Left lobe of liver (tissue), 2 donors: ENCODE measurements at regions not wholly inside any gene's neighbourhood (a gene's known extent, or its start where the extent isn't known, plus 50 kb on each side); places are given as distances from the start of the nearest gene placed in this dataset.

ENCODE experiments used
- ATAC-seq: fragments of 200-7000 bp; cut with Tn5 transposase; one replicate; pipeline ENCODE4 v1.9.1; 2020; ENCODE audit warnings: mild to moderate bottlenecking, moderate library complexity
- DNase-seq: peaks from one replicate; pipeline ENCODE4 v3.0.0-alpha.2; 2020; ENCODE audit warnings: low spot score
- donor health status: DM: no; HTN: no; CAD: no; lungs with moderate emphysema.
- donor health status: DM: no; HTN: yes; CAD: no.

- DNase-seq (no peak), ATAC-seq (no peak)
Measured at GRCh38 chr13:105232006-105232405, 1303.5 kb downstream of the EFNB2 start.

DNA sequence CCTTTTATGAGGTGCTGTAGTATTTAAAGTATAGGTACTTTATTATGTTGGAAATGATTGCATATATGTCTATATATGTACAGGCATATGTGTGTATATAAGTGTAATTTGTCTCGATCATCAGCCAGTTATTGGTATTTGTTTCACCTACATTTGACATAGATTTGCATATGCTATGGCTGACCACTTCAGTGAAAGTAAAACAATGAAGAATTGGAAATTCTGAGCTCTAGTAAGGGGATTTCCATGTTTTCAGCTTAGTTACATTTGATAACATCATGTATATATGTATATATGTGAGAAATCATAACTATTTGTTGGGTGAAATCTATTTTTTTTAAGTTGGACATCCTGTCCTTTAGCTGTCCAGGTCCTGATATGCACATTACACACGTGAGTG lies 1303.9 kb downstream of the EFNB2 start:
- ATAC-seq (no peak), DNase-seq (no peak)

DNA sequence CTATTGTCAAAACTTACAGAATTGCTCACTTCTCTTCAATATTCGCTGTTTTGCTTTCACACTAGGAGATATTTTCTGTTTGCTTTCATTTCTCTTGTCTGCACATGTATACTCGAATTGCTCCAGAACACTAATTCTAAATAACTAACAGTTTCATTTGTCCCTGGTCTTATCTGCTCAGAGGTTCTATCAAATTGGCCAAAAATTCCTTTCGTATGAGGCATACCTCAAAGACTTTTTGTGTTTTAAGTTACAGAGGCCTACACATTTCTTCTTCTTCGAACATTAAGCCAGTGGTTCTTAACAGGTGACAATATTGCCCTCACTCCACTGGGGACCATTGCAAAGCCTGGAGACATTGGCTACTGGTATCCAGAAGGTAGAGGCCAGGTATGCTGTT lies 1314.6 kb downstream of the EFNB2 start:
- DNase-seq = no peak

DNA sequence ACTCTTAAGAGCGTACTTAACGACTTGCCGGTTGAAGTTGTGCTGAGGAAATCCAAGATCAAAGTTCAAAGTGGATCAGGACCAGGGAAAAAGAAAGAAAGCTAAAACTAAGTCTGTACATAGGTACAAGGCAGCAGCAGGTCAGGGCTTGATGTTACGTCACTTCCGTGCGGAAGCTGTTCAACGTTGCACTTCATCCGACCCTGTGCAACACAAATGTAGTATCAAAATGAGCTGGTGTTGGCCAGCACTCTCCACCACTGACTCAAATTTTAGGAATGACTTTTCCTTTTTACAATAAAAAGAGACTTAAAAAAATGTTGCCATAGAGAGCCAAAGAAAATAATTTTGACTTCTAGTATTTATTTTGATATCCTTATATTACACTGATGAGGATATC lies 1315.4 kb downstream of the EFNB2 start:
- ATAC-seq (no peak), DNase-seq (no peak)

More for the DNA sequence above, 1314.6 kb downstream of the EFNB2 start:
- no peak for ATAC-seq

- DNase-seq (no peak), ATAC-seq (no peak)
Measured at GRCh38 chr13:105219651-105220050, 1315.8 kb downstream of the EFNB2 start.

GRCh38 chr13:105213512-105213911 lies 1322.0 kb downstream of the EFNB2 start:
- ATAC-seq (no peak), DNase-seq (no peak)

GRCh38 chr13:105207572-105208293 lies 1327.7 kb downstream of the EFNB2 start:
- DNase-seq (no peak), ATAC-seq (no peak)

DNA sequence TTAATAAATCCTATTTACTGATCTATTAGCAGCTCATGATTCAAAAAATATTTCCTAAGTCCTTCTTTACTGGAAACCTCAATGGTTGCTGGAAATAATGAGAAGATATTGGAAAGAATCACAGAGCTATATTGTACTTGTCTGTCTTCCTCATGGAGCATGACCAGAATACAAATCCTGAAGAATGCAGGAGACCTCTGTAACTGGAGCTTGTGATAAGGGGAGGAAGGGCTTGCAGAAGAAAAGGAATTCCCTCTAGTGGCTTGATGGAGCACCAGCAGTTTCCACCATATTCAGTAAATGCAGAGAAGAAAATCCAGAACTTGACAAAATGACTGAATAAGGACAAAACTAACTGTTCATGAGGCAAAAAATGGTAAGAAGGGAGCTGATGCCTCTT lies 1333.1 kb downstream of the EFNB2 start:
- DNase-seq = no peak
- ATAC-seq = peak; percentile 80

DNA sequence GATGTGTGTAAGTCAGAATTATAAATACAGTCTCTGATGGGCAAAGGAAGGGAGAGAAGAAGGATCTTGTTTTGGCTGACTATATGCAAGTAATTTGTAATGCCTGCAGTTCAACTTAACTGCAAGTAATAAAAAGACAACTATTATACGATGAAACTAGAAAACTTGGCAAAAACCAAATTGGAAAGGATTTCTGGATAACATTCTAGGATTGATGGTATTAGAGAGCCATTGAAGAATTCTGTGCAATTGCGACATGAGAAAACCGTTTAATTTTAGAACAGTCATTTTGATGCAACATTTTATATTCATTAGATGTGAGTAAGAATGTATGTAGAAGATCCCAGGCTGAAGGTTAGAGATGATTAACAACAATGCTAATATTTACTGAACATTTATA lies 1334.1 kb downstream of the EFNB2 start:
- DNase-seq (no peak), ATAC-seq (no peak)

- ATAC-seq (no peak), DNase-seq (no peak)
Measured at GRCh38 chr13:105200181-105200580, 1335.3 kb downstream of the EFNB2 start.

GRCh38 chr13:105196052-105196451 lies 1339.4 kb downstream of the EFNB2 start:
- no peak for ATAC-seq
- DNase-seq = no peak

GRCh38 chr13:105193026-105193425 lies 1342.4 kb downstream of the EFNB2 start:
- DNase-seq (no peak), ATAC-seq (no peak)

- DNase-seq (no peak), ATAC-seq (no peak)
Measured at GRCh38 chr13:105184201-105184600, 1351.3 kb downstream of the EFNB2 start.

GRCh38 chr13:105177265-105177900 lies 1358.1 kb downstream of the EFNB2 start:
- DNase-seq (no peak), ATAC-seq (peak; percentile 23)

GRCh38 chr13:105170438-105170837 lies 1365.0 kb downstream of the EFNB2 start:
- no peak for ATAC-seq
- no peak for DNase-seq

DNA sequence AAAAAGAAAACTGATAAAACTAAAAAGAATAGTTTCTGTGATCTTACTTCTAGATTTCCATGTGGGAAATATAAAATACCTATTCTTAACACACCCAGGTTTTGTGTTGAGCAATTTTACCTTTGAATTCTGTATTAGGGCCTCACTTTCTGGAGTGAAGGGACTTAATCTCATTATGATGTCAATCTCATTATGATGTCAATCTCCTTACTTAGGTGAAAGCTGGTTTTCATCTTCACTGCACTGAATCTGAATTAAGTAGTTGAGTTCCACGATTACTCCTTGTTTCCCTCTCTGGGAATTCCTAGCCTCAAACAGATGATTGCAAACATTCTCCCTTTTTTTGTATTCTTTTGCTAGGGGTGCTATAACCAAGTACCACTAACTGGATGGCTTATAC lies 1367.2 kb downstream of the EFNB2 start:
- DNase-seq (no peak), ATAC-seq (no peak)

DNA sequence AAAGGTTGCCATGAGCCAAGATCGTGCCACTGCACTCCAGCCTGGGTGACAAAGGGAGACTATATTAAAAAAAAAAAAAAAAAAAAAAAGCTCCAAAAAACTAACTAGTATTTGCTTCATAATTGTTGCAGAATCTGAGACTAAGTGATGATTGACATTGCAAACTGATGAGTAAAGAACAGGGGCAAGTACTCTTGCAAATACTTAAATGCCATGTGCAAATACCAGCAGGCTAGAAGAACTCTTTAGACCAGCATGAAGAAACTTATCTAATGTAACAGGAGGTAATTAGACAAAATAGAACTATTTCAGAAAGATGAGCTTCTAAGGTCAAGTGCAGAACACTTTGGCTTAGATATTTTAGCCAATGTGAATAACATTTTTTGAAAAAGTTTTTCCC lies 1368.1 kb downstream of the EFNB2 start:
- no peak for DNase-seq
- no peak for ATAC-seq

GRCh38 chr13:105165449-105166125 lies 1369.9 kb downstream of the EFNB2 start:
- ATAC-seq (no peak), DNase-seq (no peak)

GRCh38 chr13:105159841-105160240 lies 1375.6 kb downstream of the EFNB2 start:
- ATAC-seq = no peak
- no peak for DNase-seq

DNA sequence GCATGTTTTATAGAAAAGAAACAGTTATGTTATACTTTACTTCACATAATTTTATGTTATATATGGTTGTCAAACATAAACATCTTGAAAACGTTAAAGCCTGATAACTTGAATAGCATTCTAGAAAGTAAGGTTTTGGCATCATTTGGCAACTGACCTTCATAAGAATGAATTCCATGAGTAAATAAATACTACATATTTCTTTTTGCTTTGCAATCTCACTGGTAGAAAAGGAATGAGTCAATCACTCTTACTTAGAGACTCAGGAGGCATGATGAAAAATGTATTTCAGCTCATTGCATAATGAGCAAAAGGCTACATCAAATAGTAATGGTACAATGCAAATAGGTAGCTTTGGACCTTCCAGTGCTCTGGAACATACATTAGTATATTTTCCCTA lies 1381.9 kb downstream of the EFNB2 start:
- ATAC-seq (no peak), DNase-seq (no peak)

GRCh38 chr13:105151639-105152038 lies 1383.8 kb downstream of the EFNB2 start:
- DNase-seq (no peak), ATAC-seq (no peak)

- ATAC-seq (no peak), DNase-seq (no peak)
Measured at GRCh38 chr13:105147461-105147860, 1388.0 kb downstream of the EFNB2 start.
